HS-5 (cell line): ENCODE measurements at regions not wholly inside any gene's neighbourhood (a gene's known extent, or its start where the extent isn't known, plus 50 kb on each side); places are given as distances from the start of the nearest gene placed in this dataset.
A peak's percentile ranks its signal among the peaks of the same experiment; 100 is the strongest.
"Not testable (repeated sequence)": the region's sequence is repeated elsewhere in the genome, so short reads cannot be mapped to it uniquely, and the experiment has no call there.

Experiments
- DNase-seq: peaks from one replicate; pipeline ENCODE4 v3.0.0-alpha.2; 2012; ENCODE audit warnings: low read depth

DNA sequence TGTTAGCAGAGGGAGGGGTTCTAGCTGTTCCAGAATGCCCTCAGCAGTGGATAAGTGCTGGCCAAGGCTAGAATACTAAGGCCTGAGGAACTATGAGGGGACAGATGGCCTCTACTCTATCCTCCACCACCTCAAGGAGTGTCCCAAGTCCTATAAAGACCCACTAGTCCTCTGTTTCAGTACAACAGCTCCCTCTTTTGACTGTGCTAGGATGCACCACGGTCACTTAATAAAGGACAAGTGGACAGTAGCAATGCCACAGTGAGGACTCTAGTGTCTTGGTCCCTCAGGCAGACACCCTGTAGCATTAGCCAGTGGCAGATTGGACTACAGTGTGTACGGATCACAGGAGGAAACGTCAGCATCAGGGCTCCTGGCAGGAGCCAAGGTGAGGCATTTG lies 171.8 kb upstream of the PROK2 start:
- DNase-seq, result no peak

DNA sequence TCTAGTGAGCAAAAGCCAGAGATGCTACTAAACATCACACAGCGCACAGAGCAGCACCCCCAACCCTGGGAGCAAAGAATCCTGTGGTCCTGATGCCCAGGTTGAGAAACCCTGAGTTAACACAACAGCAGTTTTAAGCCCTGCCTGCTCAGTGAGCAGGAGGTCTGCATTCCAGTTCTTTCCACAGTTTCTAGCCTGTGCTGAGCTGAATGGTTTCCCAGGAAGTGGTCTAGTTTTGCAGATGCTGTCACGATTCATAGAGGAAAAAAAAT lies 171.1 kb upstream of the PROK2 start:
- no peak for DNase-seq

DNA sequence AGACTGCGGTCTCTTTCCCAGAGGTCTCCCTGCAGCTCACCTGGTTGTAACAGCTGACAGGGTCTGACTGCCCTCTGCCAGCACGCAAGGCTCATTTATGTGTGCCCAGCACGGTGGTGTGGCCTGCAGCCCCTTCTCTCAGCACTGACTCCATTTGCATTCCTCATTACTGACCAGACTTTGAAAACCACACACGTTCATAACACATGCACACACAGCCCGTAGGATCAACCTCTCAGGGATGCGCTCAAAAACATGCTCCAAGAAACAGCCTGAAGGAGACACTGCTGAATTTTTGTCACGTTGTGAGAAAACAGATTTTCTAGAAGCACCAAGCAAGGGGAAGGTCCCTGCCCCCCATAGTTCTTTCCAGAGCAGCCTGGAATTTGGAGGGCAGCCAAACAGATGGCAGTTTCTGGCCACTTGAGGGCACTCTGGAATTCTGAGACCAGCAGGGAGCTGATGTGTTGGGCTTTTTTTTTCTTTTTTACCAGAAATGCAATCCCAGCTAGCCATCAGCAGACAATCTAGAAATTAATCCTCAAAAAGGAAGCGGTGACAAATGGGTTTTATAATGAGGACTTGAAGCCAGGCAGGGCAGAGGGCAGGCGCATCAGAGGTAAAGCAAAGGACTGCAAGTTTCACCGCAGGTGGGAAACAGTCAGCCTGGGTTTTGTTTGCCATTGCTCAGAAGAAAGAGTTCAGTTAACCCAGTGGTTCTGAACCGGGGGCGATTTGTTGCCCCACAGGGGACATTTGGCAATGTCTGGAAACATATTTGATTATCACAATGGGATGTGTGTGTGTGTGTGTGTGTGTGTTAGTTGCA lies 170.5 kb upstream of the PROK2 start:
- peak; percentile 70 for DNase-seq

DNA sequence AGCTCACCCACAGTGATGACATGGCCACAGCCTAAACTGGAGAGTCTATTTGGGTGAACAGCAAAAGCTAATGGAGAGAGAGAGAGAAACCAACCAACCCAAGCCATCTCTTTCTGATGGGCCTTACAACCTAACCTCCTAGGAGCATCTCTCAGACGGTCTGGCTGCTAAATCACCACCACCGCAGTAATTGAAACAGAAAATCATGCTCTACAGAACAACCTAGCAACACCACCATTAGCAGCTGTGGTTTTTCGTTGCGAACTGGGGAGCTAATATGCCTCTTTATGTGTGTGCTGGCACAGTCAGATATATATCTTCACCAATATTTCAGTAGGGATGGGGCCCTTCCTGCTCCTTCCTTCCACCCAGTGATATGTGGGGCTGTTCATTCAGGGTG lies 166.9 kb upstream of the PROK2 start:
- DNase-seq, result no peak

DNA sequence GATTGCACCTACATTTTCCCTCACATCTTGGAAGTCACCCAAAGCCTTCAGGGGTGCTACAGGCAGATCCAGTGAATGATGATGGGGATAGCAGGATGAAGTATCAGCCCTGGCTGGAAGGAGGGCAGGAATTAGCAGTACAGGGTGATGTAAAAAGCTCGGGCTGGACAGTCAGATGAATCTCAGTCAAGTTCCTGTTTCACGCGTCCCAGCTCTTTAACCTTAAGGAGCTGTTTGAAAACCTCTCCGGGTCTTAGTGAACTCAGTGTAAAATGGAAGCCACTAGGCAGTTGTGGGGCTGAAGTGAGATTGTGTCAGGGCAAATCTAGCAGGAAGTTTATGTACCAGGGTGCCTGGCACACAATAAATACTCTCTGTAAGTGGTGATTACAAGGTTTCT lies 166.4 kb upstream of the PROK2 start:
- DNase-seq, result no peak

DNA sequence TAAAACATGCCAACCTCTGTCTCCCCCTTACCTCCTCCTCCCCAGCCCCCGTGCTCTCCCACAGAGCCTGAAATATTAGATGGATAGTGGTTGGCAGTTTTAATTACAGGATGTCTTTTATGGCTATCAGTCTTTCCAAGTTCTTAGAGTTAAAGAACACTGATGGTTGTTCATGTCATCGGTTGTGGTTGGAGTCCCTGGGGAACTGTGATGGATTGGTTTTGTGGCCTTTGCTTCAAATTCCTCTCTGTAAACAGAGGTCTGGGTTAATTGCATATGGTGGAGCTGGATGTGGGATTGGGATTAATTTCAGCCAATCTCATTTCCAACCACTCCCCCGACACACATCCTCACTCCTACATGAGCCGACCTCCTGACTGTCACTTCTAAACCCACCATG lies 164.5 kb upstream of the PROK2 start:
- DNase-seq, result no peak

DNA sequence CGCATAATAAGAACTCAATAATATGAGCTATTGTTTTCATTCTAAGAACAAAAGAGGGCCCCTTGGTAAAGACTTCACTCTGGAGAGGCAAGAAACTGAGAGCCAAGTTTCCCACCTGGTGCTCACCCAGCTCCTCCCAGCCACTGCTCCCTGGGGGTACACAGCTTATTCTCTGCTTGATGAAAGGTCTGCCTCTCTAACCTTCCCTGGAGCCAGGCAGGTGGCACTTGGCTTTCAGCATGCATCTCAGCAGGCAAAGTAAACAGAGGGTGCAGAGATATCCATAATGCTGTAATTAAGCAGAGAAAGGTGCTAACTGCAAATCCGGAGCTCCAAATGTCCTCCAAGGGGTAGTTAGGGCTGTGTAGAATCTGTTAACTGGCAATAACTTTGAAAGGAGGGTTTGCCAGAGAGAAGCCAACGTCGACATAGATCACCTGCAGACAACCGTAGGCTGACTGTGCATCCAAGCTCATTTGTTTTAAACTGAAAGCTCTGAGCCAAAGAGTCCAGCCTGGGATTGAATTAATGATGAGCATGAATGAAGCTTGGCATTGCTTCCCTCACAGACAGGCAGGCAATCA lies 159.6 kb upstream of the PROK2 start:
- no peak for DNase-seq

DNA sequence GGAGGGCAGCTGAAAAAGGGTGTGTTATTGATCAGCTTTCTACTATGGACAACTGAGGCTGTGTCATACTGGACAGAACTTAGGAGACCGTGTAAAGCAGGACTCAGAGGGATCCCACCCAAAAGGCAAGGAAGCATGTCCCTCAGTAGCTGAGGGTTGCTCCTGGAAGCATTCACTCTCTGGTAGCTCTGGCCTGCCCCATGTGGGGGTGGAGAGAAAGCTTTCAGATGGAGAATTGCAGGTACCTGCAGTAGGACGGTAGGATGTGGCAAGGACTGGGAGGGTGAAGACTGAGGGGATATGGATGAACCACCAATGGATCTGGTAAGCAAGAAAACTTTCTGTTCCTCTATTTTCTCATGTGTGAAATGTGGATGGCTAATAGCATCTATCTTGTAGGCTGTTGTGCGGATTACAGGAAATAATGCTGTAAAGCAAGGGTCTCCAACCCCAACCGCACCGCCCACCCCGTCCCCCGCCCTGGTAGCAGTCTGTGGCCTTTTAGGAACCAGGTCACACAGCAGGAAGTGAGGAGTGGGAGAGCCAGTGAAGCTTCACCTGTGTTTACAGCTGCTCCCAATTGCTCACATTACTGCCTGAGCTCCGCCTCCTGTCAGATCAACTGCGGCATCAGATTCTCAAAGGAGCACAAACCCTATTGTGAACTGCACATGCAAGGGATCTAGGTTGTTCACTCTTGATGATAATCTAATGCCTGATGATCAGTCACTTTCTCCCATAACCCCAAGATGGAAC lies 157.7 kb upstream of the PROK2 start:
- DNase-seq, result no peak

DNA sequence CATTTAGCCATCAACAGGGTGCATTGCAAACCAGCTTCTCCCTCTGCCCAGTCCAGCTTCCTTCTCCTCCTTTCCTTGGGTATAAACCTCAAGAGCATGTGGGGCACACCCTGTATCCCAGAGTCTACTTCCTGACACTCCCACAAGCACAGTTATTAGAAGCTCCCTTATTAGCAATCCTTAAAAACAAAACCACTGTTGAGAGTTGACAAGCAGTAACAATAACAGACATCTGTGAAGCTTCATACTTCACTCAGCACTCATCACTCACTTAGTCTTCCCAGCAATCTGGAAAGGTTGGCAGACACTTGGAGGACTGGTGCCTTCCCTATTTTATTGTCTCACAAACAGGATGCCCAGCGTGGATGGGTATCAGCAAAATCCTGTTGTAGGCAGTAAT lies 155.5 kb upstream of the PROK2 start:
- no peak for DNase-seq

DNA sequence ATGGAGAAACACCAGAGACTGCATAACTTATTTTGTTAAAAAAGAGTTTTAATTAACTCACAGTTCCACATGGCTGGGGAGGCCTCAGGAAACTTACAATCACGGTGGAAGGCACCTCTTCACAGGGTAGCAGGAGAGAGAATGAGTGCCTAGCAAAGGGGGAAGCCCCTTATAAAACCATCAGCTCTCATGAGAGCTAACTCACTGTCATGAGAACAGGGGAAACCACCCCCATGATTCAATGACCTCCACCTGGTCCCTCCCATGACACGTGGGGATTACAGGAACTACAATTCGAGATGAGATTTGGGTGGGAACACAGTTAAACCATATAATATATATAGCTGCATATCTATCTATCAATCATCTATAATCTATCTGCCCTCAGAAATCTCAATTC lies 153.1 kb upstream of the PROK2 start:
- DNase-seq, result not testable (repeated sequence)

DNA sequence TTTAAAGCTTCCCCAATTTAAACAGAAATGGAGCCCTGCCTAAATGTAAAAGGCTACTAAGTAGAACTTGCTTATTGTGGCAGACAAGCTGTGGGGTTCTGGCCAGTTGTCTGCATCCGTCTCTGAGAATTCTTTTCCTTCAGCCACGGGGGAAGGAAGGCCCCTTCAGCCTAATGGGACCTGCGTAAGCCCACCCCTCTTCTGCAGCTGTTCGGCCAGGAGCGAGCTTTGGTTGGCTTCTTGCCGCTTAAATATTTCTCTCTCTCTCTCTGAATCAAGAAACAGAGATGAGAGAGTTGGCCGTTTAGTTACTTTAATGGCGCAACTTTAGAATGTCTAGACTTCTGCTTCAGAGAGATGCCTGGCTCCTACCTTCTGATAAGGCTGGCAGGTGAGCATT lies 151.7 kb upstream of the PROK2 start:
- DNase-seq, result no peak

DNA sequence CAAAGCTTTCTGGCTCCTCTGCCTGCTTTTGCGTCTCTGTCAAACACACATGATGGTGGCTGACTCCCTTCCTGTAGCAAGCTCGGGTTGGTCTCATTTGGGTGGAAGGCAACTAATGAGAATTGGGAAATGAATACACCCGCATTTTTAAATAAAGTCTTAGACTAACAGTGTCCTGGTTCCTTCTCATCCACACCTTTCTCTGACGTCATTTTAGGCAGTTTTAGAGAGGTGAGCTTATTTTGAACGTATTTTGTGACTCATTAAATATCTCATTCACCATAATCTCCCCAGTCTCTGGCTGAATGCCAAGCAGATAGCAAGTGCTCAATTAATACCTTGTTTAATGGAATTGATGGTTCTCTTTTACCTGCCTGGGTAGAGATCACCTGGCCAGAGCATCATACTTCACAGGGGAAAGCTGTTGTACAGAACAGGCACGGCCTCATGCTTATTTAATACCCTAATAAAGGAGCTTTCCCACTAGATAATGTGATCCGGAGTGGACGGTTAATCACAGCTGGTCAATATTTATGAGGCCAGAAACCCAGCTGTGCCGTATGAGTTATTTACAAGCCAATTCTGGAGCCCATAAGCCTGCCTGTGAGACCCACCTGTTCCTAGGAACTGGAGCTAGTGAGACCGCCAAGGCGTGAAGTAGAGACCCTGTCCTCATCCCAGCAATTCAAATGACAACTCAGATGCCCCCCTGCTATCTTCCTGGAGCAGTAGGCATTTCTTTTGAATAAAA lies 149.7 kb upstream of the PROK2 start:
- DNase-seq, result no peak

DNA sequence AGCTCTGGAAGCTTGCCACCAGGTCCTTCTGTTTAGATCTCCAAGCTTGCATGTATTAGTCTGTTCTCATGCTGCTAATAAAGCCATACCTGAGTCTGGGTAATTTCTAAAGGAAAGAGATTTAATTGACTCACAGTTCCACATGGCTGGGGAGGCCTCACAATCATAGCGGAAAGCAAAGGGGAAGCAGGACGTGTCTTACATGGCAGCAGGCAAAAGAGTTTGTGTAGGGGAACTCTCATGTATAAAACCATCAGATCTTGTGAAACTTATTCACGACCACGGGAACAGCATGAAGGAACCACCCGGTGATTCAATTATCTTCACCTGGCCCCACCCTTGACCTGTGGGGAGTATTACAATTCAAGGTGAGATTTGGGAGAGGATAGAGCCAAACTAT lies 147.0 kb upstream of the PROK2 start:
- DNase-seq, result no peak

DNA sequence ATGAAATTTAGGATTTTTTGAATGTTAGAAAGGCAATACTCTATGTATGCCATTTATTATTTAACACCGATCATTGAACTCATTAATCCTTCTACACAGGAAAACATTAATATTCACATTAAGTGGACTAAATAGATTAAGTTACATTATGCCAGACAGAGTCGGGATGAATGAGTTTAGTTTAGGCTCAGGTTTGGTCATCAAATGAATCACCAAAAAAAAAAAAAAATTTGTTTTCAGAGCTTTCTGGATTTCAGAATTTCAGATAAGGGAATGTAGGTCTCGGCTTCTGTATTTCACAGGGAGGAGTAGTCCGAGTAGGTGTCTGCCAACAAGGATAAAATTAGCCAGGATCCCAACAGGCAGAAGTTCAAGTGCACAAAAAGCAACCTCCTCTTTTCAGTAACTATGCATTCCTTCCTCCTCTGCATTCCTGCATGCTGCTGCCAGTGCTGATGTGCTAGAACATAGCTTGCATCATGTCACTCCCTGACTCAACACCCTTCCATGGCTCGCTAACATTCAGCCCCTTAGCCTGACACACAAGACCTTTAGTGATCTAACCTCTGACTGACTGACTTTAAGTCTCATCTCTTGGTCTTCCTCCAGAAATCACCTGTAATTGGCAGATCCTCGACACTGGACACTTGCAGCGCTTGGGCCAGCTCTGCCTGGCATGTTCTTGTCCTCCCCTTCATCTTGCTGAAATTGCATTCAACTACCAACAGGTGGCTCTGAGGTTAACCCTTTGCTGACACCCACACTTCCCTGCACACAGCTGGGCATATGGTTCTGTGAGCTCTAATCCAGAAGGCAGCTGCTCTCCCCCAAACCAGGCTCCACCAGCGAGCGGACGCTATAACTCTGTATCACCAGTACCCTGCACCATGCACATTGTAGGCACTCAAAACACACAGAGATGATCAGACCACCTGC lies 145.4 kb upstream of the PROK2 start:
- DNase-seq, result peak; percentile 15

DNA sequence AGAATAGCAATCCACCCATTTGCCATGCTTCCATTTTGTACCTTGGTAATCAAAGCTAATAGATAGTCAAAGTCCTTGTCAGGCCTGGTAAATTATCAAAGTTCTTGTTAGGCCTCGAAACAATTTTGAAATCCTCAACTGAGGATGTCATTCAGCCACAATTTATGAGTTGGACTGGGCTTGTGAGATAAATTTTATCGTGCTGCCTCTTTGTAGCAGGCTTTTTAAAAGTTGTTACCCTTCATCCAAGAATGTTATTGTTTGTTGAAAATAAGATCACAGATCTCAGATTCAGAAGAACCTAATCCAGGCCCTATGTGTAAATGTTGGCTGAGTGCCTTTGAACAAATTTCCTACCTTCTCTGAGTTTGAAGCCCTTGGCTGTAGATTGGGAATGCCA lies 143.3 kb upstream of the PROK2 start:
- DNase-seq, result no peak

DNA sequence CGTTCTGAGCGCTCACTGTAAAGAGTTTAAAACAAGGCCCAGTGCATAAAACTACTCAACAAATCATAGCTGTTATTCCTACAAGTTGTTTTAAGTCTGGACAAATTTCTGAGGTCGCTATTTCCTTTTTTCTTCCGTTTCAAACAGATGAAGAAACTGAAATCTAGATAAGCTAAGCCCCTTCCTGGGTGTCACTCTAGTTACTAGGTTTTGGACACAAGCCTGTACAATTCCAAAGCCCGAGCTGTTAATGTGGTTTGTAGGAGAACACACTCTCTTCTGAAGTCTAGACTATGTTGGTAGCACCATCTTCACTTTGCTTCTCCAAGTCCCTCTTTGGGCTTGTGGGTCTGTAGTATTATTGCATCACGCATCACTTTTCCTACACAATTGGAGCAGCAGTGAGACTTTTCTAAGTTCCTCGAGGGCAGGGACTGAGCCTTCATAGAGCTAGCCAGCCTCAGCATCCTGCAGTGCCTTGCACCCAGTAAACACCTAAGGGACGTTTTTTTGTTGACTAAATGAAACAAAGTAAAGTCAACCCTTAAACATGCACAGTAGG lies 142.6 kb upstream of the PROK2 start:
- DNase-seq, result no peak

DNA sequence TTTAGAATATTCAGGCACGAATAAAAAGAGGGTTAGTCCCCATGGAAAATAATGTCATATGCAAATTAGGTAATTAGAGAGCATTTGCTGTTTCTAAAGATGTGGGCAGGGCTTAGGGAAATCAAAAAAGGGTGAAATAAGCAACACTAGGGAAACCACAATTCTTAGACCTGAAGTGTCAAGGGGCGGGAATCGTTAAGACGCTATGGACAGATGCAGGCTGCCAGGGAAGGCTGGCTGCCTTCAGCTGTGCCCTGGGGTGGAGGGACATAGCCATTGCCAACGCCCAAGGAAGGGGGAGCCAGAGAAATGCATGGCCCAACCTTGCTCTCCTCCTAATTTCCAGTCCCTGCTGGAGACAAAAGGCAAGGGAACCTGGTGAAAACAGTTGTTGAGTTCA lies 141.7 kb upstream of the PROK2 start:
- DNase-seq, result no peak

DNA sequence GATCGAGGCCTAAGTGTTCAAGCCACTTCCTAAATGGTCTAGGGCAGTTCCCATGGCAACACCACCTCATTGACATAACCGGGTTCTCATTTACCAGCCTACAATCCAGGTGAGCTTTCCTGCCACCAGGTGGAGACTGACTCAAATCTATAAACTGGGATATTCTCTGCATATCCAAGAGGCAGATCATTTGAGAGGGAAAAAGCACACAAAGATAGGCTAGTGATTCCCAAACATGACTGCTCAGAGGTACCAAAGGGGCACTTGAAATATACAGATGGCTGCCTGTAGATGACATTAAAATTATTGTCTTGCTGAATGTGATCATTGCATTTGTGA lies 141.3 kb upstream of the PROK2 start:
- DNase-seq, result peak; percentile 3

DNA sequence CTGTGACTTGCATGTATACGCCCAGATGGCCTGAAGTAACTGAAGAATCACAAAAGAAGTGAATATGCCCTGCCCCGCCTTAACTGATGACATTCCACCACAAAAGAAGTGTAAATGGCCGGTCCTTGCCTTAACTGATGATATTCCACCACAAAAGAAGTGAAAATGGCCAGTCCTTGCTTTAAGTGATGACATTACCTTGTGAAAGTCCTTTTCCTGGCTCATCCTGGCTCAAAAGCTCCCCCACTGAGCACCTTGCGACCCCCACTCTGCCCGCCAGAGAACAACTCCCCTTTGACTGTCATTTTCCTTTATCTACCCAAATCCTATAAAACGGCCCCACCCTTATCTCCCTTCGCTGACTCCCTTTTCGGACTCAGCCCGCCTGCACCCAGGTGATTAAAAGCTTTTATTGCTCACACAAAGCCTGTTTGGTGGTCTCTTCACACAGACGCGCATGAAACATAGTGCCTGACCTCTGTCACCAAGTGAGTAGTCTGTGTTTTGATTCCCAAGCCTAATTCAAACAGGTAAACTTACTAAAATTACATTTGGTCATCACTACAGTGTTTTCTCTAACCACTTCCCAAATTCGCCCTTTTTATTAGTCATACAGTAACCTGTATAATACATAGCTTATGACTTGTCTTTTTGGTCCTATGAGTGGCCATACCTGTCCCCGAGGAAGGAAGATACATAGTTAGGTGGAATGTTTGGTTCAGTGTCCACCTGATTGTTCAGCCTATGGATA lies 140.7 kb upstream of the PROK2 start:
- not testable (repeated sequence) for DNase-seq

DNA sequence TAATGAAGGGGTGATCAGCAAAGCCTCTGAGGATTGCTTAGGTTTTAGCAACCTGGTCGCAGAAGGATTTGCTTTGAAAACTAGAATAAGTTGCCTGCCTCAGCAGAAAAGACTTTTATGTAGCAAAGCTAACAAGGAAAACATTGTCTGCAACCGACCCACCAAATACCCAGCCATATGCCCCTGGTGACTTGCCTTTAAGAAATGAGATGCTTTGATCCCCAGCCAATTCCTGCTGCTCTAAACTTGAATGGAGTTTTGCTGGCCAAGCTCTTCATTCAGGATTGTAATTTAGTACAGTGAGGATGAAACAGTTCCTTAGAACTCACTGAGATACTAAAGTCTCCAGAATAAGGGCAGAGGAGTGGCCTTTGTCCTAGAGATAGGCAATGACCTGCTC lies 139.8 kb upstream of the PROK2 start:
- DNase-seq, result no peak

DNA sequence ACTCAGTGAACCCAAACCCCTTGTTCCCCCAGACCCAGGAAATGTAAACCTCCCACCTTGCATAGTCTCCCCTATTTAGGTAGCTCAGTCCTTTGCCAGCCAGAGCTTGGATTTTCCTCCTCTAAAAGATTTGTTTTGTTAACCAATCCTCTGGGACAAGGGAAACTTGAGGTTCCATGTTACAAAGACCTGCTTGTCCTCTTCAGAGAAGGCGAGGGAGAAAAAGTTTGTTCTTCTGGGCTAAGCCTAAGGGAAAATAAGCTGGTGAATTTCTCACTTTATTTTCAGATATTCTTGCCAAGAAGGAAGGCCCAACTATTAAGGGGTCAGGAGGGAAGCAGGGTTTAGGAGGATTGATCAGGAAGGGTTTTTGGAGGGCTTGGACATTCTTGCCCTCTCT lies 136.1 kb upstream of the PROK2 start:
- no peak for DNase-seq
